ENCODE measurements at regions not wholly inside any gene's neighbourhood (a gene's known extent, or its start where the extent isn't known, plus 50 kb on each side); places are given as distances from the start of the nearest gene placed in this dataset.

DNA sequence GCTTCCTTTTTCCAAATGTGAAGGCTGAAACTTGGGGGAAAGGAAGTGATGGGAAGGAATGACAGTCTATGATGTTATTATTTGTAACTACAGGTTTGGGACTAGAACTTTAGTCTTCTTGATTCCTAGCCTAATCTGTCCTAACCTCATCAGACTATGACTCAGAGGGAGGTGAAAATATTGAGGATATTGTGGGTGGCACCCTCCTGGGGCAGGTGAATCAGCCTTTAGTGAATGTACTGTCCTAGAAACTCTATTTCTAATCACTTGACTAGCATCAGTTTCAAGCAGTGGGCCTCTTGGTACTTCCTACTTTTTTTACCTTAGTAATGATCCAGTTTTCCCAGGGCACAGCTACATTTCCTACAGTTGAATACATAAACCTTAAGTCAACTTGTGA, 829.0 kb upstream of the API5 start:
- no peak for DNase-seq
- no peaks in the 10 kb centered on the region for H3K36me3 ChIP-seq
- H3K27me3 ChIP-seq: no peaks in the 10 kb centered on the region
- intact Hi-C loops (cut with DNase I; ENCODE audit: low total_unique reads): no loop called here
- no peak overlapping the region for H3K27ac ChIP-seq
- TF ChIP-seq, protein P1, sequence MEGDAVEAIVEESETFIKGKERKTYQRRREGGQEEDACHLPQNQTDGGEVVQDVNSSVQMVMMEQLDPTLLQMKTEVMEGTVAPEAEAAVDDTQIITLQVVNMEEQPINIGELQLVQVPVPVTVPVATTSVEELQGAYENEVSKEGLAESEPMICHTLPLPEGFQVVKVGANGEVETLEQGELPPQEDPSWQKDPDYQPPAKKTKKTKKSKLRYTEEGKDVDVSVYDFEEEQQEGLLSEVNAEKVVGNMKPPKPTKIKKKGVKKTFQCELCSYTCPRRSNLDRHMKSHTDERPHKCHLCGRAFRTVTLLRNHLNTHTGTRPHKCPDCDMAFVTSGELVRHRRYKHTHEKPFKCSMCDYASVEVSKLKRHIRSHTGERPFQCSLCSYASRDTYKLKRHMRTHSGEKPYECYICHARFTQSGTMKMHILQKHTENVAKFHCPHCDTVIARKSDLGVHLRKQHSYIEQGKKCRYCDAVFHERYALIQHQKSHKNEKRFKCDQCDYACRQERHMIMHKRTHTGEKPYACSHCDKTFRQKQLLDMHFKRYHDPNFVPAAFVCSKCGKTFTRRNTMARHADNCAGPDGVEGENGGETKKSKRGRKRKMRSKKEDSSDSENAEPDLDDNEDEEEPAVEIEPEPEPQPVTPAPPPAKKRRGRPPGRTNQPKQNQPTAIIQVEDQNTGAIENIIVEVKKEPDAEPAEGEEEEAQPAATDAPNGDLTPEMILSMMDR (IDR thresholded peaks at IDR 0.05): no peak
- TF ChIP-seq POLR2AphosphoS5 (IDR thresholded peaks at IDR 0.05) (no peak), EP300 (IDR thresholded peaks at IDR 0.05) (no peak), POLR2A (IDR thresholded peaks at IDR 0.05) (no peak)
- peaks cover 0 to 18% (median 6%) of the 10 kb centered on the region in 4 donors for H3K9me3 ChIP-seq
- H3K4me1 ChIP-seq: no peaks in the 10 kb centered on the region
- H3K4me3 ChIP-seq: no peak overlapping the region

DNA sequence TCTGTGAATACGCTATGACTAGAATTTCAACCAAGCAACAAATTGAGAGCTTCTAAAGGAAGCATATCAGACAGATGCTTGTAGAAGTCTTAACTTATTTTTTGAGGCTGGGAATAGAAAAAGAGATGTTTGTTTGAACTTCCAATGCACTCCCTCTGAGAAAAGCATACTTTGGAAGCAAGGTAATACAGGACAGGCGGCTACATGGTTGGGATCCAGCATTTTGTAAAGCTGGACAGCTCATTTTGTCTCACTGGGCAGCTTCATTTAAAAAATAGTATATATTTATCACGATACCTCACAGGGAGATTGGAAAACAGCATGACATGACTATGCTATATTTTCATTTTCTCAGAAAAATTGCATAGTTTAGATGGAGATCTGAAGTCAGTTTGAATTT, 821.3 kb upstream of the API5 start:
- Histone ChIP-seq H3K4me3 (no peak overlapping the region), H3K27ac (no peak overlapping the region), H3K36me3 (no peaks in the 10 kb centered on the region), H3K27me3 (no peaks in the 10 kb centered on the region), H3K4me1 (no peaks in the 10 kb centered on the region), H3K9me3 (peaks cover 0 to 4% (median under 1%) of the 10 kb centered on the region in 4 donors)
- DNase-seq: no peak
- intact Hi-C loops (cut with DNase I; ENCODE audit: low total_unique reads): no loop called here
- 84 to 91% (median 88%) methylated on average over 3 of the region's 3 CpGs for WGBS, 5 donors
- TF ChIP-seq POLR2AphosphoS5 (IDR thresholded peaks at IDR 0.05) (no peak), POLR2A (IDR thresholded peaks at IDR 0.05) (no peak), EP300 (IDR thresholded peaks at IDR 0.05) (no peak)
- TF ChIP-seq, protein P1 (IDR thresholded peaks at IDR 0.05): no peak

- TF ChIP-seq EP300 (IDR thresholded peaks at IDR 0.05): no peak
- no peak for TF ChIP-seq POLR2AphosphoS5 (IDR thresholded peaks at IDR 0.05)
- no peak for TF ChIP-seq POLR2A (IDR thresholded peaks at IDR 0.05)
- TF ChIP-seq, protein P1 (IDR thresholded peaks at IDR 0.05): no peak
- Histone ChIP-seq H3K27me3 (no peaks in the 10 kb centered on the region), H3K27ac (no peak overlapping the region), H3K4me3 (no peak overlapping the region), H3K9me3 (no peaks in the 10 kb centered on the region), H3K4me1 (no peaks in the 10 kb centered on the region), H3K36me3 (no peaks in the 10 kb centered on the region)
- DNase-seq: no peak
- intact Hi-C loops (cut with DNase I; ENCODE audit: low total_unique reads): no loop called here
- 80 to 95% (median 93%) methylated on average over 9 of the region's 9 CpGs for WGBS, 5 donors
Measured at GRCh38 chr11:42494459-42494858, 817.3 kb upstream of the API5 start.

DNA sequence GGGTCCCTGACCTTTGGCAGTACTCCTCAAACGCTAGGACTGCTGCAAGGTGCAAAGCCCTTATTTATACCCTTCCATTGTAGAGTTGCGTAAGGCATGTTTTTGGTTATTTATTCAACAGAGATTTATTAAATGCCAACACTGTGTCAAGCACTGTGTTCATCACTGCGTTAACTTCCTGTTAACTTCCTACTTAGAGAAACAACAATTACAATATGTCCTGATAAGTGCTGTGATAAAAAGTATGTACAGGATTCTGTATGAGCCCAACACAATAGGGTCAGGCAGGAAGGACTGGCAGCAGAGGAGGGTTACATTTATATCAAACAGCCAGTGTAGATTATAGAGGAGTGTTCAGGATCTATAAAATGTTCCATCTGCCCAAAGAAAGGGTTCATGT, 812.8 kb upstream of the API5 start:
- WGBS, 5 donors: 51 to 64% (median 58%) methylated on average over 3 of the region's 3 CpGs
- Histone ChIP-seq H3K36me3 (no peaks in the 10 kb centered on the region), H3K9me3 (no peaks in the 10 kb centered on the region), H3K27me3 (no peaks in the 10 kb centered on the region), H3K27ac (no peak overlapping the region), H3K4me3 (no peak overlapping the region), H3K4me1 (no peaks in the 10 kb centered on the region)
- intact Hi-C loops (cut with DNase I; ENCODE audit: low total_unique reads): no loop called here
- DNase-seq: no peak
- TF ChIP-seq POLR2A (IDR thresholded peaks at IDR 0.05) (no peak), EP300 (IDR thresholded peaks at IDR 0.05) (no peak), POLR2AphosphoS5 (IDR thresholded peaks at IDR 0.05) (no peak)
- TF ChIP-seq, protein P1 (IDR thresholded peaks at IDR 0.05): no peak

All from stomach (tissue), 8 donors.